Activated CD8-positive, alpha-beta T cell treated with anti-CD3 and anti-CD28 coated beads, Interleukin-2, amount 10 ng/mL, durations not matched to agents 7 days and 5 days (primary cell): ENCODE measurements at regions not wholly inside any gene's neighbourhood (a gene's known extent, or its start where the extent isn't known, plus 50 kb on each side); places are given as distances from the start of the nearest gene placed in this dataset.

Source experiments
- ATAC-seq: fragments of 150-1000 bp; cut with Tn5 transposase; one replicate; pipeline ENCODE4 v1.10.0; 2021; ENCODE audit warnings: moderate library complexity
- CTCF ChIA-PET: fragments of 350-600 bp; sonication (Branson Sonifier 250); formaldehyde crosslinking; loops from one replicate; lab custom pipeline; 2021; ENCODE audit warnings: antibody characterized with exemption; lab: Charles Lee
- POLR2A ChIA-PET: fragments of 350-600 bp; sonication (Branson Sonifier 250); formaldehyde crosslinking; loops from one replicate; lab custom pipeline; 2021; ENCODE audit warnings: antibody characterized with exemption; lab: Charles Lee
- DNase-seq: peaks from one replicate; pipeline ENCODE4 v3.0.0-alpha.2; 2020
- H3K27ac Mint-ChIP-seq: one replicate; pipeline ENCODE4 v1.8.0; 2021; ENCODE audit warnings: mild to moderate bottlenecking, mixed read lengths
- H3K27me3 Mint-ChIP-seq: one replicate; pipeline ENCODE4 v1.8.0; 2021; ENCODE audit warnings: low read depth, mixed read lengths
- H3K36me3 Mint-ChIP-seq: one replicate; pipeline ENCODE4 v1.8.0; 2021; ENCODE audit warnings: low read depth, mixed read lengths
- H3K4me1 Mint-ChIP-seq: one replicate; pipeline ENCODE4 v1.8.0; 2021; ENCODE audit warnings: low read depth, mixed read lengths
- H3K4me3 Mint-ChIP-seq: one replicate; pipeline ENCODE4 v1.8.0; 2021; ENCODE audit warnings: mild to moderate bottlenecking, mixed read lengths
- H3K9me3 Mint-ChIP-seq: one replicate; pipeline ENCODE4 v1.8.0; 2022; ENCODE audit warnings: mixed read lengths; ENCODE audit not compliant: insufficient read depth

DNA sequence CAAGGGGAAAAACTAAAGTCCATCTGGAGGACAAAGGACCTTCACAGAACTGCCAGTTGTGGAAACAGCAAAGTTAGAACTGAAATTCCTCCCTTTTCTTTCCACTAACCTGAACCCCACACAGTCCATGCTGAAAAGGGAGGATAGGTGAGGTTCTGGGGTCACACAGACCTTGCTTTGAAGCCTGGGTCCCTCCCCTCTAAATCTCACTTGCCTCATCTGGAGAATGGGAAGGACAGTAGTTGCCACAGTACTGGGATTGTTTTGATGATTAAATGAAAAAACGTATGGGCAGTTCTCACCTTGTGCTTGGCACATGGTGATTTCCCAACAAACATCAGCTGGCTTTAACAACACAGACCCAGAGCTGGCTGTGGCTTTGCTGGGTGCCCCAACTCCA, 166.4 kb upstream of the LRIG1 start:
- no peak overlapping the region for H3K27ac Mint-ChIP-seq
- ChIA-PET CTCF (no interaction called here), POLR2A (no interaction called here)
- no peak for DNase-seq
- no peak overlapping the region for H3K4me3 Mint-ChIP-seq
- no peaks in the 10 kb centered on the region for H3K4me1 Mint-ChIP-seq
- ATAC-seq, result no peak
- peaks cover 2% of the 10 kb centered on the region for H3K27me3 Mint-ChIP-seq
- no peaks in the 10 kb centered on the region for H3K9me3 Mint-ChIP-seq
- H3K36me3 Mint-ChIP-seq, result no peaks in the 10 kb centered on the region

DNA sequence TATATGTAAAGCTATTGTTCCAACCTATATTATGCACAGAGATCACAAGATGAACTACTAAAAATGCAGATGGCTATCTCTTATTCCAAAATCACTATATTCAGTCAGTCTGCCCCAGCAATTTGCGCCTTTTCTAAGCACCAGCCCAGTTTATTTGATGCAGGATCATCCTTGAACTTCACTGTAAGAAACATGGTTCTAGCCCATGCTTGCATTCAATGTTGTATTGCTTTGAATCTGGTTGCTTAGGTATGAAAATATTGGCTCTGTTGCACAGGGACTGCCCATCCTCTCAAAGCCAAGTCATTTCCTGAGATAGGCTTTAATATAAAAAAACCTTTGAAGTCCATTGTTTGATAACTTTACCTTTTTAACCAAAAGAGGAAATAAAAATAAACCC, 170.5 kb upstream of the LRIG1 start:
- H3K4me1 Mint-ChIP-seq, result no peaks in the 10 kb centered on the region
- DNase-seq (no peak), ATAC-seq (no peak)
- no peak overlapping the region for H3K27ac Mint-ChIP-seq
- ChIA-PET POLR2A (no interaction called here), CTCF (no interaction called here)
- no peak overlapping the region for H3K4me3 Mint-ChIP-seq
- H3K9me3 Mint-ChIP-seq, result no peaks in the 10 kb centered on the region
- peaks cover 2% of the 10 kb centered on the region for H3K27me3 Mint-ChIP-seq
- no peaks in the 10 kb centered on the region for H3K36me3 Mint-ChIP-seq

DNA sequence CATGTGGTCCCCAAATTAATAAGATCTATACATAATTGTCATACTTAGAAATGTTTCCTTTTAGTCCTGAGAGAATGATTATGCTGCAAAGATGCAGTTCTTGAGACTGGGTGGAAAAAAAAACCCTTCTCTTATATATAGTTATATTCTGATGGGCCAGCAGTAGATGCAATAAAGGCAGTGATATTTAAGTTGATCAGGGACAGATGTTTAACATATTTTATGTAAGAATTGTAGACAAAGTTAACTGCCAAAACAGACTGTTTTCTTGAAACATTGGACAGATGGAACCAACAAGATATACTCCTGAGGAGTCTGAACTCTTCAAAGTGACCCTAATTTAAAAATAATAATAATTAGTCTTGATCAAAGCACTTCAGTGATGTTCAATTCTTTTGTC, 172.0 kb upstream of the LRIG1 start:
- no peak overlapping the region for H3K4me3 Mint-ChIP-seq
- ChIA-PET POLR2A (no interaction called here), CTCF (no interaction called here)

DNA sequence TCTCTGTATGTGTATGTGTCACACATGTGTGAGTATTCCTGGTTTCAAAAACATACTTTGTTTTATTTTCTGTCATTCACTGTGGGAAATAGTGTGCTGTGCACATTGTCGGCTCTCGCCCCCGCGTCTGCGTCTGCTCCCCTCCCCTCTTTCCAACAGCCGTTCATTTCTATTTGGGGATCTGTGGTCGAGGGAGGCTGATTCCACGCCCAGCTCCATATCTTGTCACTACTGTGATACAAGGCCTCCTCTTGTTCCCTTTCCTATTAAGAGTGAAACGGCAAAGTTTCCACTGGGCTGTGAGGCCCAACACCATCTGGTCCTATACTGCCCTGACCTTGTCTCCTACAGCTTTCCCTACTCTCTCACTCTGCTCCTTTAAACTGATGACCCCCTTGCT, 172.5 kb upstream of the LRIG1 start:
- H3K4me1 Mint-ChIP-seq, result no peaks in the 10 kb centered on the region
- CTCF ChIA-PET, result no interaction called here

More for the DNA sequence above, 172.0 kb upstream of the LRIG1 start:
- ATAC-seq (no peak), DNase-seq (no peak)
- H3K27me3 Mint-ChIP-seq, result peaks cover 2% of the 10 kb centered on the region
- no peaks in the 10 kb centered on the region for H3K4me1 Mint-ChIP-seq
- H3K9me3 Mint-ChIP-seq, result no peaks in the 10 kb centered on the region
- no peak overlapping the region for H3K27ac Mint-ChIP-seq
- no peaks in the 10 kb centered on the region for H3K36me3 Mint-ChIP-seq

DNA sequence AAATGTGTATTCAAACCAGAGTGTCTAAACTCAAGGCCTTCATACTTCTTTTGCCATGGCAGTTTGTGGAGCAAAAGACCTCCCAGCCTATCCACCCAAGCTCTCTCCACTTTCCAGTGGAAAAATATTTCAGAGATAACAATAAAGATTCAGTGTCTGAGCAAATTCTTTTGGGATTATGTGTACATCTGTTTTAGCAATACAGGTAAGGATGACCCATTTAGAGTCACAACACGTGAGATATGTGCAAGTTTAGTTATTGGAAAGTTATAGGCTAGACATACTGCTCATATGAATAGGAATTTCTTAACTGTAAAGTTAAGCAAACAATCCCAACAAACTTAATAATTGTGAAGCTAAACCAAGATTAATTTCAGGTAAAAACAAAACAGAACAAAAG, 174.5 kb upstream of the LRIG1 start:
- H3K36me3 Mint-ChIP-seq, result no peaks in the 10 kb centered on the region
- H3K27me3 Mint-ChIP-seq, result peaks cover 4% of the 10 kb centered on the region
- DNase-seq (no peak), ATAC-seq (no peak)
- ChIA-PET POLR2A (no interaction called here), CTCF (no interaction called here)
- H3K4me1 Mint-ChIP-seq, result no peaks in the 10 kb centered on the region
- H3K27ac Mint-ChIP-seq, result no peak overlapping the region
- H3K4me3 Mint-ChIP-seq, result no peak overlapping the region
- H3K9me3 Mint-ChIP-seq, result no peaks in the 10 kb centered on the region

More for the DNA sequence above, 172.5 kb upstream of the LRIG1 start:
- Mint-ChIP-seq H3K27ac (no peak overlapping the region), H3K36me3 (no peaks in the 10 kb centered on the region), H3K9me3 (no peaks in the 10 kb centered on the region), H3K4me3 (no peak overlapping the region), H3K27me3 (peaks cover 2% of the 10 kb centered on the region)
- DNase-seq (no peak), ATAC-seq (no peak)
- POLR2A ChIA-PET, result no interaction called here

DNA sequence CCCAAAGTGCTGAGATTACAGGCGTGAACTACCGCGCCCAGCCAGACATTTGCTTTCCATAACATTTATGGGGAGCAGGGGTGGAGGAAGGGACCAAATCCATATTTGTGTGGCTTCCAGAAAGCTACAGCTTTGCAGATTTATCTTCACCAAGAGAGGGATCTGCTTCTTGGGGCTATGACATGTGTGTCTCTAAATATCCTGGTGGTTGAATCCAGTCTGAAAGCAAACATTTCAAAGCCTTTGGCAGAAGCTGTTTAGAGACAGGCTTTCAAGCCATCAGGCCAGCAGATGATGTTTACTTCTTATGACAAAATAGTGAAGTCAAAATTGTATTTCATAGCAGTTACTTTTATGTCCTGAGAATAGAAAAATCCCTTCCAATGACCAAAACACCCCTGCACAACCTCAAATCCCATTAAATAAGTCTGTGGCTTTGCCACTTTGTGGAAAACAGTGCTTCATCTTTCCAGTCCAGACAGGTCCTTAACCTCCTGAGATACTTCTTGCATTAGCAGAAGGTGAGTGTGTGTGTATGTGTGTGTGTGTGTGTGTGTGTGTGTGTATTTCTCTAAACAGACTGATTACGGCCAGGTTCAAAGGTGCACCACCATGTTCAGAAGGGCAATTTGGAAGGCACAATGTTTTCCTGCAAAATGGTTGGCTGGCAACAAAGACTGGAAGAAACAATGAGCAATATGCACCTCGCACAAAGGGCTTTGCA, 191.4 kb upstream of the LRIG1 start:
- no peak overlapping the region for H3K27ac Mint-ChIP-seq
- POLR2A ChIA-PET, result no interaction called here

DNA sequence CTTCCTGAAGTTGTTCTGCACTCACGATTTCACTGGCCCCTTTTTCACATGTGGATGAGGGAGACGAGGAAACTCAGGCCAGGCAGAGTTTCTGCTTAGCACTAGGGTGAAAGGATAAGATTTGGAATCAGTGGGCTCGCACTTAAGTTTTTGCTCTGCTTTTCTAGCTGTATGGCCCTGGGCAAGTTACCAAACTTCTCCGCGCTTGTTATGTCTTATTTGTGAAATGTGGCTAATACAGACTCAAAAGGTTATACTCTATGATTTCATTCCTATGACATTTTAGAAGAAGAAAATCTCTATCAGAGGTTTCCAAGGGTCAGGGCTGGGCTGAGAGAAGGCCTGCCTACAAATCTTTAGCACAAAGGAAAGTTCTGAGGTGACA, 191.9 kb upstream of the LRIG1 start:
- Mint-ChIP-seq H3K4me3 (no peak overlapping the region), H3K9me3 (no peaks in the 10 kb centered on the region), H3K4me1 (no peaks in the 10 kb centered on the region), H3K27me3 (peaks cover 2% of the 10 kb centered on the region), H3K36me3 (no peaks in the 10 kb centered on the region), H3K27ac (no peak overlapping the region)
- POLR2A ChIA-PET, result no interaction called here
- CTCF ChIA-PET, result no interaction called here
- no peak for ATAC-seq
- no peak for DNase-seq

More for the DNA sequence above, 191.4 kb upstream of the LRIG1 start:
- DNase-seq (no peak), ATAC-seq (no peak)
- Mint-ChIP-seq H3K4me3 (no peak overlapping the region), H3K9me3 (no peaks in the 10 kb centered on the region), H3K27me3 (peaks cover 4% of the 10 kb centered on the region), H3K4me1 (no peaks in the 10 kb centered on the region), H3K36me3 (no peaks in the 10 kb centered on the region)
- CTCF ChIA-PET, result no interaction called here

DNA sequence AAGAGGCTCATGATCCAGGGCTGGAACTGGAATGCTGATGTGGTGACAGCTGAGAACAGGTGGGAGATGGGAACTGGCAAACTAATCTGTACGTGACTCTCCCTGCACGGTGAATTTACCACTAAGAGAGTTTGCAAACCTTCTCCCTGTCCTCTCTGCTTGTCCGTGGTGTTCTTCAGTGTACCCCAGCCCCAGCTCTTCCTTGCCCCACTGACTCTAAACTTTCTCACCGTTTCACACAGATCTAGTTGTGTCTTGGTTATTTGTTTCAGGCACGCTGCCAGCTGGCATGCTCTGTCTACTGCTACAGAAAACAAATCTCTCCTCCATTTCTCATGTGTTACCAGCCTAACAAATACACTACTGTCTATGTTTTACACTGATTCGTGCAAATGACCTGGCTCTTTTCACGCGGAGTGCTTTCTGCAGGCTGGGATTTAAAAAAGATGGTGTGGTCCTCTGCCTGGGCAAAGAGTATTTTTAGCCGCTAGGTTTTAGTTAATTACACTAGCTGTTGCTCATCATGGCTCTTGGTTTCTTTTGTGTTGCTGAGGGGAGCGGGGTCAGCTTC, 192.7 kb upstream of the LRIG1 start:
- POLR2A ChIA-PET, result interaction anchor here (0.6 kb wide), 1 partner anchor 89 kb away, joined by 3 read pairs; no protein-coding TSS in a partner anchor
- Mint-ChIP-seq H3K9me3 (no peaks in the 10 kb centered on the region), H3K4me3 (no peak overlapping the region), H3K27ac (no peak overlapping the region), H3K27me3 (peaks cover 2% of the 10 kb centered on the region), H3K36me3 (no peaks in the 10 kb centered on the region), H3K4me1 (no peaks in the 10 kb centered on the region)
- CTCF ChIA-PET, result no interaction called here
- no peak for ATAC-seq
- DNase-seq, result no peak

DNA sequence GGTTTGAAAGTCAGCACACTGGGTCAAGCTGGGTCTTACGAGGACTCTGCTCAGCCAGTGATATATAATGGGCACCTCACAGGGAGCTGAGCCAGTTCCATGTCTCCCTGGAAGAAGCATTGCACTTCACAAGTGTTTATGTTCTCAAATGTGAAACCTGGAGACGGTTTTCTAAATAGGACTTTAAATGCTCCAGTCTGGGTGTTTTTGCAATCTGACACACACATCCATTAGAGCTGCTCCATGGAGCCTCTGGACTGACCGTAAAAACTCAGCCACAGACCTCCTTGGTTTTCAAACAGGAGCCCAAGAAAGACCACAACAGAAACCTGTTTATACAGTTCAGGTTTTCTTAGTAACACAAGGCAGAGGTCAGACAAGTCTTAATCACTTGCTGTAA, 201.3 kb upstream of the LRIG1 start:
- CTCF ChIA-PET, result no interaction called here
- no peak for DNase-seq
- no peak for ATAC-seq
- Mint-ChIP-seq H3K36me3 (no peaks in the 10 kb centered on the region), H3K27me3 (no peaks in the 10 kb centered on the region), H3K4me1 (no peaks in the 10 kb centered on the region), H3K9me3 (no peaks in the 10 kb centered on the region), H3K27ac (no peak overlapping the region), H3K4me3 (no peak overlapping the region)
- POLR2A ChIA-PET, result no interaction called here

DNA sequence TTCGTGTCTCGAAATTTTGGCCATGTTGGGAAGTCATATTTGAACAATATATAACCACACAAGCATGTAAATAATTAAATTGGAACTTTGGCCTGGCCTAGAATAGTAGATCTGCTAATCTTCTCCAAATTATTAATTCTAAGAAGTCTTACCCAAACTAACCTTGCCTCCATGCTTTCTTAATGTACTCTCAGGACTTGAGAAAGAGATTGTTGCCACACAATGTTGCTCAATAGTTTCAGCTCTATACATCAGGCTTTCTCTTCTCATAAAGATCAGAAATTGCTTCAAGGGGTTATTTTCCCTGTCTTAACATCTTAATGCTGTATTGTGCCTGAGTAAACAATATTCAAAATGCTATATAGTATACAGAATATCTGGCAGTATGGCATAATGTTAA, 202.7 kb upstream of the LRIG1 start:
- CTCF ChIA-PET, result no interaction called here
- Mint-ChIP-seq H3K27me3 (no peaks in the 10 kb centered on the region), H3K4me3 (no peak overlapping the region), H3K27ac (no peak overlapping the region), H3K36me3 (no peaks in the 10 kb centered on the region), H3K9me3 (no peaks in the 10 kb centered on the region), H3K4me1 (no peaks in the 10 kb centered on the region)
- DNase-seq (no peak), ATAC-seq (no peak)
- POLR2A ChIA-PET, result no interaction called here

DNA sequence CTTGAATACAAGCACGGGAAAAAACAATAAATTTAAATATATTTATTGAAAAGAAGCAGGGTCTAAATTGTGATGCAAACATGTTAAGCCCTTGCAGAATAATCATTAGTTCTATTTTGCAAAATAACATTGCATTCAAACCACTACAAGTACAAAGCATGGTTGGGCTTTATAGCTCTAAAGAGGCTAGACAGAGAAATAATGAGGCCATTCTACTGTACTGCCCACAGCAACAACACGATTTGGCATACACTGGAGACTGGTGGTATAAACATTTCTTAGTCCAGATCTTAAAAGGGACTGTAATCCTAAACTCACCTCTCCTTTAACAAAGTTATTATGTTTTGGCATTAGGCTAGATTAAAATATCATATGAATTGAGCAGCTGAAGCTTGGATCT, 204.3 kb upstream of the LRIG1 start:
- ChIA-PET POLR2A (no interaction called here), CTCF (no interaction called here)
- DNase-seq, result no peak
- Mint-ChIP-seq H3K27ac (no peak overlapping the region), H3K4me1 (no peaks in the 10 kb centered on the region), H3K4me3 (no peak overlapping the region), H3K9me3 (no peaks in the 10 kb centered on the region), H3K27me3 (no peaks in the 10 kb centered on the region), H3K36me3 (no peaks in the 10 kb centered on the region)
- ATAC-seq, result no peak

DNA sequence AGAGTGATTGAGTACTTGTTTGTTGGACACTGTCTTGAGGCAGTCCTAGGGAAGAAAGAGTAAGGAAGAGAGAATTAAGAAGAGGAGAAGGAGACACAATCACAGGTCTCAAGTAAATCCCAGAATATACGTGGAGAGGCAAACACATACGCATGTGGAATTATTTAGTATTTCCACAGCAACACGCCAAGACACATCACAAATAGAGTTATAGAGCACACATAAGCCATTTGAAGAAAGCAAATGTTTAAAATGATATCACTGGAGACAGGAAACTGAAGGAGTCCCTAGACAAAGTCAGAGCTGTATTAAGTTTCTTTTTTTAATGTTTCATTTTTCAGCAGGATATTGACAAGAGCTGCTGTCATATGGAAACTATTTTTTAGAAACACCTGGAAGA, 206.1 kb upstream of the LRIG1 start:
- H3K36me3 Mint-ChIP-seq, result no peaks in the 10 kb centered on the region
- ChIA-PET CTCF (no interaction called here), POLR2A (no interaction called here)
- no peak overlapping the region for H3K27ac Mint-ChIP-seq
- H3K4me1 Mint-ChIP-seq, result no peaks in the 10 kb centered on the region
- ATAC-seq (no peak), DNase-seq (no peak)
- H3K27me3 Mint-ChIP-seq, result no peaks in the 10 kb centered on the region
- no peak overlapping the region for H3K4me3 Mint-ChIP-seq
- H3K9me3 Mint-ChIP-seq, result no peaks in the 10 kb centered on the region

DNA sequence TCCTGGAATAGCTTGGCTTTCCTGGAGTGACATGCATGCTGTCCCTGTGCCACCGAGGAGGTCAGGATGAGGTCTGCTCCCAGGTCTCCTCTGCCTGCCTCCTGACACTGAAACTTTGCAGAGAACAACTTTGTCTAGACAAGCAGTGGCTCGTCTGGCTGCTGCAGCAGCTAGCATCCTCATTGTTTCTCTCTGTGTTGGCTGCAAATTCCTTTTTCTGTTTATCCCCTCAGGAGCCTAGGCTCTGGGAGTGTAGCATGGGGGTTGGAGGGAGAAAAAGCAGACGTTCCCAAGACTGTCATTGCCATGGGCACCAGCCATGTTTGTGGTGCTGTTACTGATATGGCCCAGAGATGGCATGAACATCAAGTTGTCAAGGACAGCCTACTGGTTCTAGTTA, 208.7 kb upstream of the LRIG1 start:
- no peak for DNase-seq
- H3K9me3 Mint-ChIP-seq, result no peaks in the 10 kb centered on the region
- ChIA-PET CTCF (no interaction called here), POLR2A (no interaction called here)
- H3K4me3 Mint-ChIP-seq, result no peak overlapping the region
- peaks cover 2% of the 10 kb centered on the region for H3K27me3 Mint-ChIP-seq
- ATAC-seq, result no peak
- no peaks in the 10 kb centered on the region for H3K4me1 Mint-ChIP-seq
- no peak overlapping the region for H3K27ac Mint-ChIP-seq
- H3K36me3 Mint-ChIP-seq, result no peaks in the 10 kb centered on the region
